OCI-LY7 (cell line): ENCODE measurements at regions not wholly inside any gene's neighbourhood (a gene's known extent, or its start where the extent isn't known, plus 50 kb on each side); places are given as distances from the start of the nearest gene placed in this dataset.

Experiments
- CTCF ChIP-seq: fragments of 200-600 bp; sonication (generic); conservative IDR thresholded peaks from 2 replicates; pipeline ENCODE4 v1.5.1; 2014; ENCODE audit warnings: mild to moderate bottlenecking, antibody characterized with exemption, low read length, moderate library complexity, mixed read lengths
- EZH2phosphoT487 ChIP-seq: fragments of 200-600 bp; sonication (generic); IDR thresholded peaks from 2 replicates; pipeline ENCODE4 v1.6.1; 2018; ENCODE audit warnings: low read depth, borderline replicate concordance, mild to moderate bottlenecking, mixed run types, antibody characterized with exemption, low read length, moderate library complexity, mixed read lengths

- no peak for TF ChIP-seq CTCF
- no peak for TF ChIP-seq EZH2phosphoT487
These were observed 779.3 kb upstream of the COBL start for GRCh38 chr7:52095861-52096260.
